ENCODE measurements at regions not wholly inside any gene's neighbourhood (a gene's known extent, or its start where the extent isn't known, plus 50 kb on each side); places are given as distances from the start of the nearest gene placed in this dataset.

- TF ChIP-seq CTCF (optimal IDR thresholded peaks at IDR 0.05 in 1 of 3, IDR thresholded peaks at IDR 0.05 in 1 of 3, conservative IDR thresholded peaks at IDR 0.05 in 1 of 3; ENCODE audit: extremely low read depth in 1 of 3, insufficient read depth in 2 of 3, low read length in 3 of 3) (no peak), EZH2 (IDR thresholded peaks at IDR 0.05; ENCODE audit: low read length) (no peak)
These were observed 61.2 kb upstream of the RCN1 start for GRCh38 chr11:32029721-32030120.
